ENCODE measurements at regions not wholly inside any gene's neighbourhood (a gene's known extent, or its start where the extent isn't known, plus 50 kb on each side); places are given as distances from the start of the nearest gene placed in this dataset.

- TF ChIP-seq CTCF (conservative IDR thresholded peaks at IDR 0.05 in 1 of 2, IDR thresholded peaks at IDR 0.05 in 1 of 2; ENCODE audit: low read depth in 1 of 2, low read length in 2 of 2) = no peak
- no peak for TF ChIP-seq EZH2 (IDR thresholded peaks at IDR 0.05; ENCODE audit: low read length, missing control alignments)
Observed at GRCh38 chr5:30183795-30184194, 1009.7 kb upstream of the CDH6 start.

Measured in fibroblast of lung (primary cell).